Stimulated activated CD4-positive, alpha-beta T cell treated with anti-CD3 and anti-CD28 coated beads, TNF-alpha, amount 100 ng/mL, for 1 hour (primary cell): ENCODE measurements at regions not wholly inside any gene's neighbourhood (a gene's known extent, or its start where the extent isn't known, plus 50 kb on each side); places are given as distances from the start of the nearest gene placed in this dataset.

ENCODE experiments used
- DNase-seq, 3 donors: peaks; one replicate each; pipeline ENCODE4 v3.0.0-alpha.2; 2020; ENCODE audit warnings: low read depth in 3 of 3, low spot score in 1 of 3

DNA sequence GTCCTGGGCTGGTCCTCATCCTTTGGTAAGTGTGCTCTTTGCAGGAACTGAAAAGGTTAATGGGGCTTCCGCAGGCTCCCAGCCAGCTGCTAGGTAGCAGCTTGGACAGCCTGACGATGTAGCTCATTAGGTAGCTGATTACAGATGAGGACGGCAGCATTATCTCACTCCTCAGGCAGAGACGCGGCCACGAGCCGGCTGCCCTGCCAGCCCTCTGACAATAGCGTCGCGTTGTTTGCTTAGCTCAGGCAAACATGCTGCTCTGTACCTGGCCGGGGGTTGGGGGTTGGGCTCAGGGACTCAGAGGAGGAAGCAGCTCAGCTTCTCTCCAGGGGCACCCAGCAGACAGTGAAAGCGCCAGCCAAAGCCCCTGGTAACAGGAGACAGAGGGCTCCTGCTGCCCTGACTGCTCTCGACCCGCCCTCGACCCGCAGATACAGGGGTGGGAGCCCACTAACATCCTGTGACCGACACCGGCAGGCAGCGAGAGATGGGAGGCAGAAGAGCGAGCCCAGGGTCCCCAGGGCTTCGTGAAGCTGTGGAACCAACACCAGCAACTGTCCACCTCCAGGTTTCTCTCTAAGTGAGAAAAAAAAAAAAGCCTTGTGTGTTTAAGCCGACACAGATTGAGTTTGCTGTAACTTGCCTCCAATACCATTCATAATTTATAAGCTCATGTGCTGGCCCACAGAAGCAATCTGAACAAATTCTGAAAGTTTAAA lies 53.4 kb upstream of the DLK1 start:
- no peak for DNase-seq

DNA sequence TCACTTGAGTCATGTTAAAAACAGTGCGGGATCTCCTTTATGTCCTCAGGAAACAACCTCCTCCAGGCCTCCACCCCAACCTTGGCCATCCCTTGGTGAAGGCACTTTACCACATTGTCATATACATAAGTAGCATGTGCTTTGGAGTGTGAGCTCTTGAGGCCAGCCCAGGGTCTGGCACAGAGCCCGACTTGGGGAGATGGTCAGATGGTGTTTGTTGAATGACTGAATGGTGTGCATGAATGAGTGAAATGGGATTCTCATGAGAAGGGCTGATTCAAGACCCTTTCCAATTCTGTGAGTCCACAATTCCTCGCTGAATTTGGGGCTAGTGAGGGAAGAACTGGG lies 52.9 kb upstream of the DLK1 start:
- DNase-seq = no peak

DNA sequence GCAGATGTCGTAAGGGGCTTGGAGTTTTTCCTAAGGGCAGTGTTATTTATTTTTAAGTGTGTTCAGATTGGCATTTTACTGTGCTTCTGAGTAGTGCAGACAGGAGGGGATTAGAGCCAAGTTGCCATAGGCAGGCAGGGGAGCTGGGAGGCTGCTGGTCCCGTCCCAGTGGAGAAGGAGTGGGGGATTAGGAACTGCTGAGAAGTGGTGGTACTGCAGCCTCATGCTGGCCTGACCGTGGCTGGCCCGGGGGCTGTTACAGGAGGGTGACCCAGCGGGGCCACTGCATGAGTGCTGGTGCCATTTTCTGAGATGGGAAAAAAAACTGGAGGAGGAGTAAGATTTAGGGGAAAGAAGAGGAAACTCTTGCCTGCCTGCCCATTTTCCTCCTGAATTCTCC lies 52.3 kb upstream of the DLK1 start:
- DNase-seq = no peak

DNA sequence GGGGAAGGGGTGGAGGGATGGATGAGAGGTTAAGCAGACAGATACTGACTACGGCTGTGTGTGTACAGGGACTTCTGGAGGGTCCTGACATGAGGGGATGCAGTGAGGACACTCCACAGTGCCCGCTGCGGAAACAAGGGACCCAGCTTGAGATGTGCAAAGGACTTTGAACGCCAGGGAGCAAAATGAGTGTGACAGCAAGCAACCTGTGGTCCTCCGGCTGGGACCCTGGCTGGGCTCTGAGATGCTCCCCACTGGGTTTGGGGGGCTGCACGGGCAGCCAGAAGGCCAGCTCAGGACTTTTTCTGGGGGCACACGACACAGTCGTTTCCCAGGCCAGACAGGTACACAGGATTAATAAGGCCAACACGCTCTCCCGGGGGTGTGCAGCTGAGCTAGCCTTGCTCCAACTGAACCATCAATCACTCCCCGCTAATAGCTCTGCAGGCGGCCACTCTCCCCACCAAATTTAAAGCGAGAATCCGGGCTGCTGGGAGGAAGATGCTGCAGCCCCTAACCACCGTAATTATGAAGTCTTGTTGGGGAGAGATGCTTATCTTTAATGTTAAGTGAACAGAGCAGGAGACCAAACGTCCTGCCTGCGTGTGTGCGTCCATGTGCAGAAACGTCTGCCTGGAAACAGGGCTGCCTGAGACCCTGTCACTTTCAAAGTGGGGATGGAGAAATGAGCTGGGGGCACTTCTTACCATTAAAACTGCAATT lies 51.6 kb upstream of the DLK1 start:
- no peak for DNase-seq

DNA sequence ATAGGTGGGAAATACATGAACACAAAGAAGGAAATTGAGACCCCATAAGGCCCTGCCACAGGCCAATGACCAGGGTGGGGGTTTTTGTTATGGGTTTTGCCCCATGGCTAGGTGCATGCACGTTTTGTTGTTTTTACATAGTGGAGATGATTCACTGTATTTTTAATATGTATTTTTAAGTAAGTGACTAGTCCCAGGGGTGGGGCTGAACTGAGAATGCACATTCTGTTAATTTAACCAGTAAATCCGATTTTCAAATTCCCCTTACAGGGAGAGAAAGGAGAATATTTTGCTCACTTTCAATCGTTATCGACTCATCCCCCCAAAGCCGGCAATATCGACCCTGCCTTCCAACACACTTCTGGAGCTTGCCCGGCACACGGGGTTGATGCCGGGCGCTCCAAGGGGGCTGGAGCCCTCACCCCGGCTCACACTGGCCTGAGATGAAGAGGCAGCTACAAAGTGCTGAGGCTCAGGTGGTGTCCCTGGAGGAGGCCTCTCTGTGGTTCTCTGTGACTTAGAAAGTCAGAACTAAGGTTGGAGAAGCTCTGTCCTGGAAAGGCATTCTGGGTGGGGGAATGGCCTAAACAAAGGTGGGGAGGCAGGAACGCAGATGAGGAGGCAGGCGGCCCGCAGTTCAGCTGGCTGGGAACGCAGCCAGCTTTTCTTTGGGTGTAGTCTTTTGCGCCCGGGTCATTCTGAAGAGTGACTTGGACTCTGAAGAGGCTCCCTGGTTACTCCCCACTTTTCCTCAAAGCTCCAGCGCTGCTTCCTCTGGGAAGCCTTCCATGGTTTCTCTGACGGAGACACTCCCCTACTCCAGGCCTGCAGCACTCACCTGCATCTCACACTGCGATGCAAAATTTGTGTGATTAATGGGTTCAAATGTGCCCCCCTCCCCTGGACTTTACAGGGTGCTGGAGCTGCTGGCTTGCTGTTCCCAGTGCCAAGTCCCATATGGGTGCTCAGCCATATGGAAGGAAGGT lies 50.7 kb upstream of the DLK1 start:
- DNase-seq = no peak
